ENCODE measurements at regions not wholly inside any gene's neighbourhood (a gene's known extent, or its start where the extent isn't known, plus 50 kb on each side); places are given as distances from the start of the nearest gene placed in this dataset.

DNA sequence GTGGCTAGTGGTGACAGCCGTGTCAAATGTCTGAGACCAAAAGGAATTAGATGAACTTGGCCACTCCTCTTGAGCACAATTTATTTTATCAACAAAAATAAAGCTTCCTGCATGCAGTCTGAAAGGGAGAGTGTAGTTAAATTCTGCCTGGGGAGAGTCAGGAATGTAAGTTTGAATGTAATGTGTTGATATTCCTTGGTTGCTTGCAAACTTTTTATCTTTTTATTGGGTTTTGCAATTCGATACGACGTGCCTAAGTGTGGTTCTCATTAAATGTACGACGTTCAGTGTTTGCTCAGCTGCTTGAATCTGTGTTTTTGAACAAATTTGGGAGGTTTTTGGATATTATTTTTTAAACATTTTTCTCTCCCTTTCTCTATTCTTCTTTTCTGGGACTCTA is 839.9 kb downstream of the CCSER2 start:
- H3K4me3 Mint-ChIP-seq = no peak overlapping the region
- no peaks in the 10 kb centered on the region for H3K36me3 Mint-ChIP-seq
- POLR2A ChIA-PET = no interaction called here
- H3K27me3 Mint-ChIP-seq (ENCODE audit: low read depth) = no peaks in the 10 kb centered on the region; the same call in 1 of the 2 replicates
- TF ChIP-seq GRHL2 (CRISPR knock-in tag; IDR thresholded peaks at IDR 0.05; ENCODE audit: insufficient replicate concordance, severe bottlenecking) = no peak
- TF ChIP-seq, protein P1, sequence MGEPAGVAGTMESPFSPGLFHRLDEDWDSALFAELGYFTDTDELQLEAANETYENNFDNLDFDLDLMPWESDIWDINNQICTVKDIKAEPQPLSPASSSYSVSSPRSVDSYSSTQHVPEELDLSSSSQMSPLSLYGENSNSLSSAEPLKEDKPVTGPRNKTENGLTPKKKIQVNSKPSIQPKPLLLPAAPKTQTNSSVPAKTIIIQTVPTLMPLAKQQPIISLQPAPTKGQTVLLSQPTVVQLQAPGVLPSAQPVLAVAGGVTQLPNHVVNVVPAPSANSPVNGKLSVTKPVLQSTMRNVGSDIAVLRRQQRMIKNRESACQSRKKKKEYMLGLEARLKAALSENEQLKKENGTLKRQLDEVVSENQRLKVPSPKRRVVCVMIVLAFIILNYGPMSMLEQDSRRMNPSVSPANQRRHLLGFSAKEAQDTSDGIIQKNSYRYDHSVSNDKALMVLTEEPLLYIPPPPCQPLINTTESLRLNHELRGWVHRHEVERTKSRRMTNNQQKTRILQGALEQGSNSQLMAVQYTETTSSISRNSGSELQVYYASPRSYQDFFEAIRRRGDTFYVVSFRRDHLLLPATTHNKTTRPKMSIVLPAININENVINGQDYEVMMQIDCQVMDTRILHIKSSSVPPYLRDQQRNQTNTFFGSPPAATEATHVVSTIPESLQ (CRISPR knock-in tag; IDR thresholded peaks at IDR 0.05) = no peak
- TF ChIP-seq, protein P2, sequence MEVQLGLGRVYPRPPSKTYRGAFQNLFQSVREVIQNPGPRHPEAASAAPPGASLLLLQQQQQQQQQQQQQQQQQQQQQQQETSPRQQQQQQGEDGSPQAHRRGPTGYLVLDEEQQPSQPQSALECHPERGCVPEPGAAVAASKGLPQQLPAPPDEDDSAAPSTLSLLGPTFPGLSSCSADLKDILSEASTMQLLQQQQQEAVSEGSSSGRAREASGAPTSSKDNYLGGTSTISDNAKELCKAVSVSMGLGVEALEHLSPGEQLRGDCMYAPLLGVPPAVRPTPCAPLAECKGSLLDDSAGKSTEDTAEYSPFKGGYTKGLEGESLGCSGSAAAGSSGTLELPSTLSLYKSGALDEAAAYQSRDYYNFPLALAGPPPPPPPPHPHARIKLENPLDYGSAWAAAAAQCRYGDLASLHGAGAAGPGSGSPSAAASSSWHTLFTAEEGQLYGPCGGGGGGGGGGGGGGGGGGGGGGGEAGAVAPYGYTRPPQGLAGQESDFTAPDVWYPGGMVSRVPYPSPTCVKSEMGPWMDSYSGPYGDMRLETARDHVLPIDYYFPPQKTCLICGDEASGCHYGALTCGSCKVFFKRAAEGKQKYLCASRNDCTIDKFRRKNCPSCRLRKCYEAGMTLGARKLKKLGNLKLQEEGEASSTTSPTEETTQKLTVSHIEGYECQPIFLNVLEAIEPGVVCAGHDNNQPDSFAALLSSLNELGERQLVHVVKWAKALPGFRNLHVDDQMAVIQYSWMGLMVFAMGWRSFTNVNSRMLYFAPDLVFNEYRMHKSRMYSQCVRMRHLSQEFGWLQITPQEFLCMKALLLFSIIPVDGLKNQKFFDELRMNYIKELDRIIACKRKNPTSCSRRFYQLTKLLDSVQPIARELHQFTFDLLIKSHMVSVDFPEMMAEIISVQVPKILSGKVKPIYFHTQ (CRISPR knock-in tag; IDR thresholded peaks at IDR 0.05) = no peak
- TF ChIP-seq ZNF121 (CRISPR knock-in tag; IDR thresholded peaks at IDR 0.05) = no peak
- TF ChIP-seq JAZF1 (CRISPR knock-in tag; IDR thresholded peaks at IDR 0.05) = no peak
- TF ChIP-seq, protein P3, sequence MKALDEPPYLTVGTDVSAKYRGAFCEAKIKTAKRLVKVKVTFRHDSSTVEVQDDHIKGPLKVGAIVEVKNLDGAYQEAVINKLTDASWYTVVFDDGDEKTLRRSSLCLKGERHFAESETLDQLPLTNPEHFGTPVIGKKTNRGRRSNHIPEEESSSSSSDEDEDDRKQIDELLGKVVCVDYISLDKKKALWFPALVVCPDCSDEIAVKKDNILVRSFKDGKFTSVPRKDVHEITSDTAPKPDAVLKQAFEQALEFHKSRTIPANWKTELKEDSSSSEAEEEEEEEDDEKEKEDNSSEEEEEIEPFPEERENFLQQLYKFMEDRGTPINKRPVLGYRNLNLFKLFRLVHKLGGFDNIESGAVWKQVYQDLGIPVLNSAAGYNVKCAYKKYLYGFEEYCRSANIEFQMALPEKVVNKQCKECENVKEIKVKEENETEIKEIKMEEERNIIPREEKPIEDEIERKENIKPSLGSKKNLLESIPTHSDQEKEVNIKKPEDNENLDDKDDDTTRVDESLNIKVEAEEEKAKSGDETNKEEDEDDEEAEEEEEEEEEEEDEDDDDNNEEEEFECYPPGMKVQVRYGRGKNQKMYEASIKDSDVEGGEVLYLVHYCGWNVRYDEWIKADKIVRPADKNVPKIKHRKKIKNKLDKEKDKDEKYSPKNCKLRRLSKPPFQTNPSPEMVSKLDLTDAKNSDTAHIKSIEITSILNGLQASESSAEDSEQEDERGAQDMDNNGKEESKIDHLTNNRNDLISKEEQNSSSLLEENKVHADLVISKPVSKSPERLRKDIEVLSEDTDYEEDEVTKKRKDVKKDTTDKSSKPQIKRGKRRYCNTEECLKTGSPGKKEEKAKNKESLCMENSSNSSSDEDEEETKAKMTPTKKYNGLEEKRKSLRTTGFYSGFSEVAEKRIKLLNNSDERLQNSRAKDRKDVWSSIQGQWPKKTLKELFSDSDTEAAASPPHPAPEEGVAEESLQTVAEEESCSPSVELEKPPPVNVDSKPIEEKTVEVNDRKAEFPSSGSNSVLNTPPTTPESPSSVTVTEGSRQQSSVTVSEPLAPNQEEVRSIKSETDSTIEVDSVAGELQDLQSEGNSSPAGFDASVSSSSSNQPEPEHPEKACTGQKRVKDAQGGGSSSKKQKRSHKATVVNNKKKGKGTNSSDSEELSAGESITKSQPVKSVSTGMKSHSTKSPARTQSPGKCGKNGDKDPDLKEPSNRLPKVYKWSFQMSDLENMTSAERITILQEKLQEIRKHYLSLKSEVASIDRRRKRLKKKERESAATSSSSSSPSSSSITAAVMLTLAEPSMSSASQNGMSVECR (CRISPR knock-in tag; IDR thresholded peaks at IDR 0.05; ENCODE audit: borderline replicate concordance) = no peak
- no peak for TF ChIP-seq ZNF219 (CRISPR knock-in tag; IDR thresholded peaks at IDR 0.05; ENCODE audit: borderline replicate concordance)
- TF ChIP-seq, protein P4, sequence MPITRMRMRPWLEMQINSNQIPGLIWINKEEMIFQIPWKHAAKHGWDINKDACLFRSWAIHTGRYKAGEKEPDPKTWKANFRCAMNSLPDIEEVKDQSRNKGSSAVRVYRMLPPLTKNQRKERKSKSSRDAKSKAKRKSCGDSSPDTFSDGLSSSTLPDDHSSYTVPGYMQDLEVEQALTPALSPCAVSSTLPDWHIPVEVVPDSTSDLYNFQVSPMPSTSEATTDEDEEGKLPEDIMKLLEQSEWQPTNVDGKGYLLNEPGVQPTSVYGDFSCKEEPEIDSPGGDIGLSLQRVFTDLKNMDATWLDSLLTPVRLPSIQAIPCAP (CRISPR knock-in tag; IDR thresholded peaks at IDR 0.05) = no peak
- TF ChIP-seq RORB (CRISPR knock-in tag; IDR thresholded peaks at IDR 0.05) = no peak
- no peak for TF ChIP-seq CREB1 (CRISPR knock-in tag; IDR thresholded peaks at IDR 0.05)
- no peak for TF ChIP-seq NFATC4 (CRISPR knock-in tag; IDR thresholded peaks at IDR 0.05)
- TF ChIP-seq ZNF671 (CRISPR knock-in tag; IDR thresholded peaks at IDR 0.05) = no peak
- TF ChIP-seq SMAD3 (CRISPR knock-in tag; IDR thresholded peaks at IDR 0.05; ENCODE audit: borderline replicate concordance) = no peak
- TF ChIP-seq, protein P5, sequence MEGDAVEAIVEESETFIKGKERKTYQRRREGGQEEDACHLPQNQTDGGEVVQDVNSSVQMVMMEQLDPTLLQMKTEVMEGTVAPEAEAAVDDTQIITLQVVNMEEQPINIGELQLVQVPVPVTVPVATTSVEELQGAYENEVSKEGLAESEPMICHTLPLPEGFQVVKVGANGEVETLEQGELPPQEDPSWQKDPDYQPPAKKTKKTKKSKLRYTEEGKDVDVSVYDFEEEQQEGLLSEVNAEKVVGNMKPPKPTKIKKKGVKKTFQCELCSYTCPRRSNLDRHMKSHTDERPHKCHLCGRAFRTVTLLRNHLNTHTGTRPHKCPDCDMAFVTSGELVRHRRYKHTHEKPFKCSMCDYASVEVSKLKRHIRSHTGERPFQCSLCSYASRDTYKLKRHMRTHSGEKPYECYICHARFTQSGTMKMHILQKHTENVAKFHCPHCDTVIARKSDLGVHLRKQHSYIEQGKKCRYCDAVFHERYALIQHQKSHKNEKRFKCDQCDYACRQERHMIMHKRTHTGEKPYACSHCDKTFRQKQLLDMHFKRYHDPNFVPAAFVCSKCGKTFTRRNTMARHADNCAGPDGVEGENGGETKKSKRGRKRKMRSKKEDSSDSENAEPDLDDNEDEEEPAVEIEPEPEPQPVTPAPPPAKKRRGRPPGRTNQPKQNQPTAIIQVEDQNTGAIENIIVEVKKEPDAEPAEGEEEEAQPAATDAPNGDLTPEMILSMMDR (IDR thresholded peaks at IDR 0.05) = no peak
- no peak for TF ChIP-seq ZNF317 (CRISPR knock-in tag; IDR thresholded peaks at IDR 0.05; ENCODE audit: borderline replicate concordance, low read depth)
- no peak for TF ChIP-seq NFE2L1 (CRISPR knock-in tag; IDR thresholded peaks at IDR 0.05)
- TF ChIP-seq, protein P6, sequence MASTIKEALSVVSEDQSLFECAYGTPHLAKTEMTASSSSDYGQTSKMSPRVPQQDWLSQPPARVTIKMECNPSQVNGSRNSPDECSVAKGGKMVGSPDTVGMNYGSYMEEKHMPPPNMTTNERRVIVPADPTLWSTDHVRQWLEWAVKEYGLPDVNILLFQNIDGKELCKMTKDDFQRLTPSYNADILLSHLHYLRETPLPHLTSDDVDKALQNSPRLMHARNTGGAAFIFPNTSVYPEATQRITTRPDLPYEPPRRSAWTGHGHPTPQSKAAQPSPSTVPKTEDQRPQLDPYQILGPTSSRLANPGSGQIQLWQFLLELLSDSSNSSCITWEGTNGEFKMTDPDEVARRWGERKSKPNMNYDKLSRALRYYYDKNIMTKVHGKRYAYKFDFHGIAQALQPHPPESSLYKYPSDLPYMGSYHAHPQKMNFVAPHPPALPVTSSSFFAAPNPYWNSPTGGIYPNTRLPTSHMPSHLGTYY (CRISPR knock-in tag; IDR thresholded peaks at IDR 0.05) = no peak
- no peak for TF ChIP-seq ATF1 (CRISPR knock-in tag; IDR thresholded peaks at IDR 0.05)
- TF ChIP-seq, protein P7, sequence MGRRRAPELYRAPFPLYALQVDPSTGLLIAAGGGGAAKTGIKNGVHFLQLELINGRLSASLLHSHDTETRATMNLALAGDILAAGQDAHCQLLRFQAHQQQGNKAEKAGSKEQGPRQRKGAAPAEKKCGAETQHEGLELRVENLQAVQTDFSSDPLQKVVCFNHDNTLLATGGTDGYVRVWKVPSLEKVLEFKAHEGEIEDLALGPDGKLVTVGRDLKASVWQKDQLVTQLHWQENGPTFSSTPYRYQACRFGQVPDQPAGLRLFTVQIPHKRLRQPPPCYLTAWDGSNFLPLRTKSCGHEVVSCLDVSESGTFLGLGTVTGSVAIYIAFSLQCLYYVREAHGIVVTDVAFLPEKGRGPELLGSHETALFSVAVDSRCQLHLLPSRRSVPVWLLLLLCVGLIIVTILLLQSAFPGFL (CRISPR knock-in tag; IDR thresholded peaks at IDR 0.05; ENCODE audit: borderline replicate concordance) = no peak
- TF ChIP-seq, protein P8, sequence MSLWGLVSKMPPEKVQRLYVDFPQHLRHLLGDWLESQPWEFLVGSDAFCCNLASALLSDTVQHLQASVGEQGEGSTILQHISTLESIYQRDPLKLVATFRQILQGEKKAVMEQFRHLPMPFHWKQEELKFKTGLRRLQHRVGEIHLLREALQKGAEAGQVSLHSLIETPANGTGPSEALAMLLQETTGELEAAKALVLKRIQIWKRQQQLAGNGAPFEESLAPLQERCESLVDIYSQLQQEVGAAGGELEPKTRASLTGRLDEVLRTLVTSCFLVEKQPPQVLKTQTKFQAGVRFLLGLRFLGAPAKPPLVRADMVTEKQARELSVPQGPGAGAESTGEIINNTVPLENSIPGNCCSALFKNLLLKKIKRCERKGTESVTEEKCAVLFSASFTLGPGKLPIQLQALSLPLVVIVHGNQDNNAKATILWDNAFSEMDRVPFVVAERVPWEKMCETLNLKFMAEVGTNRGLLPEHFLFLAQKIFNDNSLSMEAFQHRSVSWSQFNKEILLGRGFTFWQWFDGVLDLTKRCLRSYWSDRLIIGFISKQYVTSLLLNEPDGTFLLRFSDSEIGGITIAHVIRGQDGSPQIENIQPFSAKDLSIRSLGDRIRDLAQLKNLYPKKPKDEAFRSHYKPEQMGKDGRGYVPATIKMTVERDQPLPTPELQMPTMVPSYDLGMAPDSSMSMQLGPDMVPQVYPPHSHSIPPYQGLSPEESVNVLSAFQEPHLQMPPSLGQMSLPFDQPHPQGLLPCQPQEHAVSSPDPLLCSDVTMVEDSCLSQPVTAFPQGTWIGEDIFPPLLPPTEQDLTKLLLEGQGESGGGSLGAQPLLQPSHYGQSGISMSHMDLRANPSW (CRISPR knock-in tag; conservative IDR thresholded peaks at IDR 0.05; ENCODE audit: low read depth) = no peak
- DNase-seq (ENCODE audit: low spot score) = no peak
- CTCF ChIA-PET = no interaction called here
- no peak for ATAC-seq
- H3K9me3 Mint-ChIP-seq = no peaks in the 10 kb centered on the region
- no peak overlapping the region for H3K27ac Mint-ChIP-seq
- H3K4me1 Mint-ChIP-seq = no peaks in the 10 kb centered on the region

Data from WTC11 (cell line).